Liver (tissue), 8 donors: ENCODE measurements at regions not wholly inside any gene's neighbourhood (a gene's known extent, or its start where the extent isn't known, plus 50 kb on each side); places are given as distances from the start of the nearest gene placed in this dataset. TPM values are rescaled to one million over a fixed set of nuclear protein-coding genes. Genes with fewer than 3 reads are reported as not detected.

ENCODE experiments used
- DNase-seq: peaks from one replicate; pipeline ENCODE4 v3.0.0-alpha.2; 2017; ENCODE audit warnings: low spot score
- H3K27ac ChIP-seq, 2 donors: one replicate each; pipeline ENCODE4 v1.7.0; 2013; ENCODE audit warnings: inconsistent platforms in 2 of 2, low read length in 2 of 2, control low read depth in 1 of 2, low read depth in 1 of 2, mild to moderate bottlenecking in 1 of 2
- H3K27me3 ChIP-seq, 4 donors: one replicate each; pipeline versions ENCODE4 v1.6.1 to v1.7.0; 2013; ENCODE audit warnings: low read length in 3 of 4, inconsistent platforms in 1 of 4, mild to moderate bottlenecking in 1 of 4, moderate library complexity in 1 of 4; ENCODE audit not compliant: control insufficient read depth in 4 of 4, insufficient read depth in 4 of 4
- H3K36me3 ChIP-seq, 4 donors: one replicate each; pipeline versions ENCODE4 v1.6.1 to v1.7.0; 2013; ENCODE audit warnings: low read length in 3 of 4, mild to moderate bottlenecking in 3 of 4, low read depth in 1 of 4, moderate library complexity in 1 of 4; ENCODE audit not compliant: control insufficient read depth in 4 of 4, insufficient read depth in 3 of 4
- H3K4me1 ChIP-seq, 4 donors: one replicate each; pipeline versions ENCODE4 v1.6.1 to v1.7.0; 2013; ENCODE audit warnings: low read length in 3 of 4, mild to moderate bottlenecking in 3 of 4, moderate library complexity in 1 of 4; ENCODE audit not compliant: control insufficient read depth in 4 of 4, insufficient read depth in 4 of 4
- H3K4me3 ChIP-seq, 3 donors: one replicate each; pipeline versions ENCODE4 v1.6.1 to v1.7.0; 2013; ENCODE audit warnings: low read length in 3 of 3, control low read depth in 1 of 3, low read depth in 1 of 3, mild to moderate bottlenecking in 1 of 3
- H3K9ac ChIP-seq, 2 donors: one replicate each; pipeline ENCODE4 v1.7.0; 2013; ENCODE audit warnings: low read length in 2 of 2, mild to moderate bottlenecking in 2 of 2, moderate library complexity in 2 of 2, control low read depth in 1 of 2, low read depth in 1 of 2
- H3K9me3 ChIP-seq, 4 donors: one replicate each; pipeline versions ENCODE4 v1.6.1 to v1.7.0; 2013; ENCODE audit warnings: low read length in 3 of 4; ENCODE audit not compliant: control insufficient read depth in 4 of 4
- FOXA1 ChIP-seq: IDR thresholded peaks from 2 replicates; pipeline ENCODE4 v1.6.1; 2016; ENCODE audit warnings: antibody characterized with exemption
- HNF4A ChIP-seq, 2 donors: conservative IDR thresholded peaks; 2 replicates each; pipeline ENCODE4 v1.6.1; 2016; ENCODE audit warnings: antibody characterized with exemption in 2 of 2, mild to moderate bottlenecking in 2 of 2
- WGBS: extraction: QIAGEN DNeasy Blood & Tissue Kit; methylation state at CpG from one replicate; pipeline ENCODE4 v1.1.7; 2013; 5-methylcytosine and 5-hydroxymethylcytosine counted together
- small RNA-seq: library from RNA; depleted of rRNA; stranded (forward); fragments of <200 nt; gene quantifications from one replicate; pipeline ENCODE3, GENCODE V24; 2014
- donor health status: healthy.
- donor health status: healthy.
- donor health status: healthy.
- donor health status: healthy.

- H3K9ac ChIP-seq, result no peak overlapping the region
- H3K27ac ChIP-seq, result no peak overlapping the region
- no peak overlapping the region for H3K4me3 ChIP-seq
- H3K36me3 ChIP-seq, result peaks cover 0 to 2% (median 0%) of the 10 kb centered on the region in 4 donors
- H3K9me3 ChIP-seq, result peaks cover 3 to 30% (median 6%) of the 10 kb centered on the region in 4 donors
- no peaks in the 10 kb centered on the region for H3K27me3 ChIP-seq
- WGBS, result 69% methylated on average over 2 of the region's 2 CpGs
- DNase-seq, result no peak
- TF ChIP-seq FOXA1 (no peak), HNF4A (conservative IDR thresholded peaks at IDR 0.05) (no peak)
- H3K4me1 ChIP-seq, result no peaks in the 10 kb centered on the region
These were observed 52.7 kb upstream of the TET2 start for GRCh38 chr4:105093975-105094374.

Small RNA genes in the stretch of these regions (small RNA-seq; reads per million reads assigned to genes)
- gene AC096577.2 (not detected), gene RNU6-351P (not detected)
